Mesothelial cell of epicardium (in vitro differentiated cells): ENCODE measurements at regions not wholly inside any gene's neighbourhood (a gene's known extent, or its start where the extent isn't known, plus 50 kb on each side); places are given as distances from the start of the nearest gene placed in this dataset.

Experiments used
- DNase-seq, 2 experiments: peaks; one replicate each; pipeline ENCODE4 v3.0.0; 2021; ENCODE audit warnings: low spot score in 2 of 2; ENCODE audit not compliant: unreplicated experiment in 2 of 2
- H3K27ac Mint-ChIP-seq: 2 replicates; pipeline ENCODE4 v1.8.0; 2021; ENCODE audit warnings: mixed read lengths
- H3K27me3 Mint-ChIP-seq: 2 replicates; pipeline ENCODE4 v1.8.0; 2021; ENCODE audit warnings: low read depth, mixed read lengths
- H3K36me3 Mint-ChIP-seq: 2 replicates; pipeline ENCODE4 v1.8.0; 2021; ENCODE audit warnings: mixed read lengths
- H3K4me1 Mint-ChIP-seq: 2 replicates; pipeline ENCODE4 v1.8.0; 2021; ENCODE audit warnings: mixed read lengths
- H3K4me3 Mint-ChIP-seq: 2 replicates; pipeline ENCODE4 v1.8.0; 2021; ENCODE audit warnings: mild to moderate bottlenecking, moderate library complexity, mixed read lengths
- H3K9me3 Mint-ChIP-seq: 2 replicates; pipeline ENCODE4 v1.8.0; 2021; ENCODE audit warnings: mixed read lengths
- CTCF ChIP-seq: fragments of 200-600 bp; sonication (generic); IDR thresholded peaks from one replicate; pipeline ENCODE4 v1.5.0; 2021; ENCODE audit warnings: antibody characterized with exemption; ENCODE audit not compliant: unreplicated experiment

GRCh38 chr1:55974714-55975441 lies 604.5 kb downstream of the PLPP3 start:
- Mint-ChIP-seq H3K27me3 (no peaks in the 10 kb centered on the region), H3K27ac (peak overlapping the region; percentile 72), H3K36me3 (peaks cover 12% of the 10 kb centered on the region), H3K4me3 (no peak overlapping the region), H3K4me1 (peaks cover 16% of the 10 kb centered on the region), H3K9me3 (peaks cover 22% of the 10 kb centered on the region)
- TF ChIP-seq CTCF = no peak
- DNase-seq = no peak

GRCh38 chr1:55970526-55971110 lies 608.7 kb downstream of the PLPP3 start:
- peaks cover 11% of the 10 kb centered on the region for H3K9me3 Mint-ChIP-seq
- DNase-seq = no peak
- H3K27me3 Mint-ChIP-seq = no peaks in the 10 kb centered on the region
- no peak for TF ChIP-seq CTCF
- peaks cover 28% of the 10 kb centered on the region for H3K4me1 Mint-ChIP-seq
- no peak overlapping the region for H3K4me3 Mint-ChIP-seq
- no peak overlapping the region for H3K27ac Mint-ChIP-seq
- H3K36me3 Mint-ChIP-seq = peaks cover 2% of the 10 kb centered on the region

GRCh38 chr1:55969322-55969721 lies 610.0 kb downstream of the PLPP3 start:
- no peak for DNase-seq
- Mint-ChIP-seq H3K4me1 (peaks cover 25% of the 10 kb centered on the region), H3K4me3 (no peak overlapping the region), H3K27me3 (no peaks in the 10 kb centered on the region), H3K9me3 (peaks cover 16% of the 10 kb centered on the region), H3K27ac (no peak overlapping the region), H3K36me3 (peaks cover 2% of the 10 kb centered on the region)
- no peak for TF ChIP-seq CTCF

GRCh38 chr1:55968661-55969060 lies 610.7 kb downstream of the PLPP3 start:
- H3K27me3 Mint-ChIP-seq = no peaks in the 10 kb centered on the region
- H3K4me1 Mint-ChIP-seq = peaks cover 24% of the 10 kb centered on the region
- DNase-seq = no peak
- TF ChIP-seq CTCF = no peak
- H3K36me3 Mint-ChIP-seq = peaks cover 2% of the 10 kb centered on the region
- no peak overlapping the region for H3K27ac Mint-ChIP-seq
- H3K4me3 Mint-ChIP-seq = no peak overlapping the region
- peaks cover 16% of the 10 kb centered on the region for H3K9me3 Mint-ChIP-seq

- Mint-ChIP-seq H3K4me1 (peaks cover 42% of the 10 kb centered on the region), H3K27me3 (no peaks in the 10 kb centered on the region), H3K9me3 (peaks cover 13% of the 10 kb centered on the region)
Measured at GRCh38 chr1:55965981-55966461, 613.3 kb downstream of the PLPP3 start.

More at GRCh38 chr1:55965981-55966461, 613.3 kb downstream of the PLPP3 start:
- DNase-seq = no peak
- no peak overlapping the region for H3K4me3 Mint-ChIP-seq
- TF ChIP-seq CTCF = no peak
- no peaks in the 10 kb centered on the region for H3K36me3 Mint-ChIP-seq
- H3K27ac Mint-ChIP-seq = peak overlapping the region; percentile 60
